ENCODE measurements at regions not wholly inside any gene's neighbourhood (a gene's known extent, or its start where the extent isn't known, plus 50 kb on each side); places are given as distances from the start of the nearest gene placed in this dataset.

DNA sequence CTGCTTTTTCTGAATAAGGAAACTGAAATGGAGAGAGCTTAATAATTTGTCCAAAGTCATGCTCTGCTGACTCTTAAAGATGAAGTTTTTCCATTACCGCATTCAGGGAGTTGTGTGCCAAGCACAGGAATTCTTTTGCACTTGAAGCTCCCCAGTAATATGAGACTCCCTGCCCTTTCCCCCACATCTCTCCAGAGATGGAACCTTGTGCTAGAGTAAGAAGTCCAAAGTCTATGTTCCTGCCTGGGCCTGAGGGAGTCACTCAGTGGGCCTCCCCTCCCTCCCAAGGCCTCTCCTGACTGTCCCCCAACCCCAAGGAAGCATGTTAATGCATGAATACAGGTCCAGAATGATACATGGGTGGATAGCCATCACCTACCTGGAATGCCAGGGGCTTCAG is 173.3 kb upstream of the SEMA6A start:
- H3K27ac ChIP-seq (ENCODE audit: low read depth, low read length) = no peak overlapping the region
- no peaks in the 10 kb centered on the region for H3K36me3 ChIP-seq (ENCODE audit: control insufficient read depth, insufficient read depth, low read length)
- peaks cover 9% of the 10 kb centered on the region for H3K4me1 ChIP-seq (ENCODE audit: control insufficient read depth, insufficient read depth, low read length)
- no peaks in the 10 kb centered on the region for H3K9me3 ChIP-seq (ENCODE audit: control insufficient read depth, insufficient read depth, low read length)
- no peaks in the 10 kb centered on the region; the same call in 1 of the 2 replicates for H3K27me3 ChIP-seq (ENCODE audit: control insufficient read depth, insufficient read depth, low read length)
- no peak overlapping the region for H3K4me3 ChIP-seq (ENCODE audit: low read depth, low read length)
- H3K9ac ChIP-seq (ENCODE audit: low read depth, low read length) = no peak overlapping the region

- Histone ChIP-seq H3K27me3 (ENCODE audit: control insufficient read depth, insufficient read depth, low read length) (no peaks in the 10 kb centered on the region; the same call in 1 of the 2 replicates), H3K27ac (ENCODE audit: low read depth, low read length) (no peak overlapping the region), H3K4me3 (ENCODE audit: low read depth, low read length) (no peak overlapping the region), H3K9ac (ENCODE audit: low read depth, low read length) (no peak overlapping the region), H3K36me3 (ENCODE audit: control insufficient read depth, insufficient read depth, low read length) (no peaks in the 10 kb centered on the region), H3K4me1 (ENCODE audit: control insufficient read depth, insufficient read depth, low read length) (peaks cover 3% of the 10 kb centered on the region), H3K9me3 (ENCODE audit: control insufficient read depth, insufficient read depth, low read length) (no peaks in the 10 kb centered on the region)
These were observed 172.0 kb upstream of the SEMA6A start for GRCh38 chr5:116746668-116747067.

- H3K9me3 ChIP-seq (ENCODE audit: control insufficient read depth, insufficient read depth, low read length) = no peaks in the 10 kb centered on the region
- H3K27ac ChIP-seq (ENCODE audit: low read depth, low read length) = no peak overlapping the region
- no peak overlapping the region for H3K9ac ChIP-seq (ENCODE audit: low read depth, low read length)
- no peak overlapping the region for H3K4me3 ChIP-seq (ENCODE audit: low read depth, low read length)
- no peaks in the 10 kb centered on the region for H3K36me3 ChIP-seq (ENCODE audit: control insufficient read depth, insufficient read depth, low read length)
- H3K4me1 ChIP-seq (ENCODE audit: control insufficient read depth, insufficient read depth, low read length) = peaks cover 17% of the 10 kb centered on the region; the same call in 1 of the 2 replicates
- H3K27me3 ChIP-seq (ENCODE audit: control insufficient read depth, insufficient read depth, low read length) = no peaks in the 10 kb centered on the region
These were observed 166.1 kb upstream of the SEMA6A start for GRCh38 chr5:116740771-116741170.

DNA sequence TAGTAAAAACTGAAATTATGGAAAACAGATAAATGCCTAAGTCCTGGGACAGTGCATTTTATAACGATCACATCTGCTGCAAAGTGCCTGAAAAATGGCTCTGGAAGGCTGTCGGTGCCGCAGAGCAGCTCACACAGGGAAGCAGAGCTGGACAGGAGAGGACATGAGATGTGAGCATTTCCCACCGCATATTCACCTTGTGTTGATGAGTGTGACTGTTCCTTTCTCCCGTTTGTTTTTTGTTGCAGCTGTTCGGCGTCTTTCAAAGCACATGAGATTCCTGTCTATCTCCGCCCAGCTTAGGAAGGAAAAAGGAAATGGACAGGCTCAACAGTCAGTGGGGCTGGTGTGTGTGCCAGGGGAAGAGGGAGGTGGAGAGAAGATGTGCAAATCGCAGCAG is 164.9 kb upstream of the SEMA6A start:
- H3K27ac ChIP-seq (ENCODE audit: low read depth, low read length) = no peak overlapping the region
- H3K9me3 ChIP-seq (ENCODE audit: control insufficient read depth, insufficient read depth, low read length) = no peaks in the 10 kb centered on the region
- no peak overlapping the region for H3K4me3 ChIP-seq (ENCODE audit: low read depth, low read length)
- H3K4me1 ChIP-seq (ENCODE audit: control insufficient read depth, insufficient read depth, low read length) = peaks cover 17% of the 10 kb centered on the region; the same call in 1 of the 2 replicates
- no peaks in the 10 kb centered on the region for H3K36me3 ChIP-seq (ENCODE audit: control insufficient read depth, insufficient read depth, low read length)
- H3K27me3 ChIP-seq (ENCODE audit: control insufficient read depth, insufficient read depth, low read length) = no peaks in the 10 kb centered on the region
- no peak overlapping the region for H3K9ac ChIP-seq (ENCODE audit: low read depth, low read length)

DNA sequence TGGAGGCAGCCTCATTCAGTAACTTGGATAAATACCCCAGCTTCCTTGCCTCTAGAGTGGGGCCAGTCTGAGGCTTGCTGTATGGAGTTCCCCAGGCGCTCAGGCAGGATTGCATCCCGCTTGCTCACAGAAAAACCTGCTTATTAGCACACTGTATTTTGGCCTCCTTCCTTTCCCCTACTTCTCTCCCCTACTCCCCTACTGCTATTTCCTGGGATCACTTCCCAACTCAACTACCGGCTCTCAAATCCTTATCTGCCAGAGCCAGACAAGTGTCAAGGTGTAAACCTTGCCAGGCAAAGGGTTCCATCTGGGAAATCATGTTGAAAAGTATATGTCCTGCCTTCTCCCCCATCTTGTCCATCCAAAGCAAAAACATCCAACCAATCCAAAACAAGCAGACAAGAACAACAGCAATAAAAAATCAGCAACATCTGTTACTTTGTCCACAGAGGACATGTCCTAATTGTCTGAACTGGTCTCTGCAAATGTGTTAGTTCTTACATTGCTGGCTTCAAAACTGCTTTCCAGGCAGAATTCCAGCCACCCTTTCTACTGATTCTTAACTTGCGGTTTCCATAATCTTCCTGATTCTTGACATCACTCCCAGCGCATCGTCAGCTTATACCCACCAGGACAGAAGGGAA is 164.1 kb upstream of the SEMA6A start:
- Histone ChIP-seq H3K27ac (ENCODE audit: low read depth, low read length) (no peak overlapping the region), H3K4me1 (ENCODE audit: control insufficient read depth, insufficient read depth, low read length) (peaks cover 26% of the 10 kb centered on the region), H3K27me3 (ENCODE audit: control insufficient read depth, insufficient read depth, low read length) (no peaks in the 10 kb centered on the region), H3K36me3 (ENCODE audit: control insufficient read depth, insufficient read depth, low read length) (no peaks in the 10 kb centered on the region), H3K9ac (ENCODE audit: low read depth, low read length) (no peak overlapping the region), H3K4me3 (ENCODE audit: low read depth, low read length) (no peak overlapping the region), H3K9me3 (ENCODE audit: control insufficient read depth, insufficient read depth, low read length) (no peaks in the 10 kb centered on the region)

- Histone ChIP-seq H3K4me3 (ENCODE audit: low read depth, low read length) (no peak overlapping the region), H3K9ac (ENCODE audit: low read depth, low read length) (no peak overlapping the region), H3K27ac (ENCODE audit: low read depth, low read length) (no peak overlapping the region), H3K4me1 (ENCODE audit: control insufficient read depth, insufficient read depth, low read length) (peaks cover 29% of the 10 kb centered on the region), H3K36me3 (ENCODE audit: control insufficient read depth, insufficient read depth, low read length) (no peaks in the 10 kb centered on the region), H3K27me3 (ENCODE audit: control insufficient read depth, insufficient read depth, low read length) (no peaks in the 10 kb centered on the region), H3K9me3 (ENCODE audit: control insufficient read depth, insufficient read depth, low read length) (no peaks in the 10 kb centered on the region)
These were observed 163.6 kb upstream of the SEMA6A start for GRCh38 chr5:116738239-116738614.

GRCh38 chr5:116736671-116737070 is 162.0 kb upstream of the SEMA6A start:
- Histone ChIP-seq H3K36me3 (ENCODE audit: control insufficient read depth, insufficient read depth, low read length) (no peaks in the 10 kb centered on the region), H3K9me3 (ENCODE audit: control insufficient read depth, insufficient read depth, low read length) (no peaks in the 10 kb centered on the region), H3K4me1 (ENCODE audit: control insufficient read depth, insufficient read depth, low read length) (peaks cover 29% of the 10 kb centered on the region), H3K27ac (ENCODE audit: low read depth, low read length) (no peak overlapping the region), H3K4me3 (ENCODE audit: low read depth, low read length) (no peak overlapping the region), H3K27me3 (ENCODE audit: control insufficient read depth, insufficient read depth, low read length) (no peaks in the 10 kb centered on the region), H3K9ac (ENCODE audit: low read depth, low read length) (no peak overlapping the region)

GRCh38 chr5:116733991-116734975 is 159.7 kb upstream of the SEMA6A start:
- Histone ChIP-seq H3K4me3 (ENCODE audit: low read depth, low read length) (no peak overlapping the region), H3K27me3 (ENCODE audit: control insufficient read depth, insufficient read depth, low read length) (no peaks in the 10 kb centered on the region), H3K9ac (ENCODE audit: low read depth, low read length) (no peak overlapping the region)

GRCh38 chr5:116732591-116732990 is 158.0 kb upstream of the SEMA6A start:
- Histone ChIP-seq H3K9me3 (ENCODE audit: control insufficient read depth, insufficient read depth, low read length) (no peaks in the 10 kb centered on the region), H3K4me1 (ENCODE audit: control insufficient read depth, insufficient read depth, low read length) (peaks cover 12% of the 10 kb centered on the region), H3K4me3 (ENCODE audit: low read depth, low read length) (no peak overlapping the region), H3K36me3 (ENCODE audit: control insufficient read depth, insufficient read depth, low read length) (no peaks in the 10 kb centered on the region), H3K27ac (ENCODE audit: low read depth, low read length) (no peak overlapping the region), H3K27me3 (ENCODE audit: control insufficient read depth, insufficient read depth, low read length) (no peaks in the 10 kb centered on the region), H3K9ac (ENCODE audit: low read depth, low read length) (no peak overlapping the region)

More at GRCh38 chr5:116733991-116734975, 159.7 kb upstream of the SEMA6A start:
- no peaks in the 10 kb centered on the region for H3K36me3 ChIP-seq (ENCODE audit: control insufficient read depth, insufficient read depth, low read length)
- H3K4me1 ChIP-seq (ENCODE audit: control insufficient read depth, insufficient read depth, low read length) = peaks cover 22% of the 10 kb centered on the region
- no peaks in the 10 kb centered on the region for H3K9me3 ChIP-seq (ENCODE audit: control insufficient read depth, insufficient read depth, low read length)
- no peak overlapping the region for H3K27ac ChIP-seq (ENCODE audit: low read depth, low read length)

DNA sequence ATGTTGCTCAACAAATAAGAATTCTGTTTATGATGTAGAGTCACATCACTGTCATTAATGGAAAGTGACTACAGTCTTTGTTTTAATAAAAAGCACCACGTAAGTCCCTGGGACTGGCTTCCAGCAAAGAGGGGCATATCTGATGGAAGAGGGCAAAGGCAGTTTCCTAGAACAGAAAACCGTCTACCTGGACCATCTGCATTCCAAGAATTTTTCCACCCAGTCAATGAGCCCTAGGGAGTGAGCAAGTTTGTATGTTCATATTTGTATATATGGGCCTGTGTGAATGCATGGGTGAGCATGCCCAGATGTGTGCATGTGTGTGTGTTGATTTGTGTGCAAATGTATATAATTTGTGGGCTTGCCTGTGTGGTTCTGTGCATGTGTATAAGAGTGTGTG is 156.8 kb upstream of the SEMA6A start:
- Histone ChIP-seq H3K4me3 (ENCODE audit: low read depth, low read length) (no peak overlapping the region), H3K27ac (ENCODE audit: low read depth, low read length) (no peak overlapping the region), H3K4me1 (ENCODE audit: control insufficient read depth, insufficient read depth, low read length) (peaks cover 12% of the 10 kb centered on the region), H3K36me3 (ENCODE audit: control insufficient read depth, insufficient read depth, low read length) (no peaks in the 10 kb centered on the region), H3K9me3 (ENCODE audit: control insufficient read depth, insufficient read depth, low read length) (no peaks in the 10 kb centered on the region), H3K27me3 (ENCODE audit: control insufficient read depth, insufficient read depth, low read length) (no peaks in the 10 kb centered on the region), H3K9ac (ENCODE audit: low read depth, low read length) (no peak overlapping the region)

DNA sequence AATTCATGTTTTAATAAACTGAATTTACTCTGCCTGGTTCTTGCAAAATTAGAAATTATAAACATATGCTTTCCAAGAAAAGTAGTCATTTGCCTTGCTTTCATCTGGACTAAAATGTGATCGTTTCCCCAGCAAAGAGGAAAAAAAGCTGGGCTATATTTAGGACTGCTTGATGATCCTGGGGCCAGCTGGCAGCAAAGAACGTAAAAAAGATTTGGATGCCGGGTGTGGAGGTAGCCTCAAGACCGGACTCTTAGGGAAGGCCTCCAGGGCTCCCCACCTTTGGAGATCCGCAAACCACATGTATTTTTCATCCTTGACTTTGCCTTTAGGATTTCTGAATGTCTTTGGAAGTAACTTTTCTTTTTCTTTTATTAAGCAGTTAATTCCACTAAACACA is 156.1 kb upstream of the SEMA6A start:
- H3K4me1 ChIP-seq (ENCODE audit: control insufficient read depth, insufficient read depth, low read length) = peaks cover 12% of the 10 kb centered on the region
- no peaks in the 10 kb centered on the region for H3K9me3 ChIP-seq (ENCODE audit: control insufficient read depth, insufficient read depth, low read length)
- no peak overlapping the region for H3K27ac ChIP-seq (ENCODE audit: low read depth, low read length)
- H3K36me3 ChIP-seq (ENCODE audit: control insufficient read depth, insufficient read depth, low read length) = no peaks in the 10 kb centered on the region
- H3K27me3 ChIP-seq (ENCODE audit: control insufficient read depth, insufficient read depth, low read length) = no peaks in the 10 kb centered on the region
- H3K4me3 ChIP-seq (ENCODE audit: low read depth, low read length) = no peak overlapping the region
- no peak overlapping the region for H3K9ac ChIP-seq (ENCODE audit: low read depth, low read length)
